Smooth muscle cell (in vitro differentiated cells): ENCODE measurements at regions not wholly inside any gene's neighbourhood (a gene's known extent, or its start where the extent isn't known, plus 50 kb on each side); places are given as distances from the start of the nearest gene placed in this dataset. TPM values are rescaled to one million over a fixed set of nuclear protein-coding genes. Genes with fewer than 3 reads are reported as not detected.
"Not testable (repeated sequence)": the region's sequence is repeated elsewhere in the genome, so short reads cannot be mapped to it uniquely, and the experiment has no call there.

Experiments
- DNase-seq: peaks from one replicate; lab custom pipeline; 2025; ENCODE audit not compliant: unreplicated experiment; lab: John Stamatoyannopoulos, UW
- H2AFZ ChIP-seq: fragments of 200-600 bp; sonication (generic); 2 replicates; pipeline ENCODE4 v1.6.0; 2016; ENCODE audit warnings: antibody characterized with exemption, low read depth, mild to moderate bottlenecking
- H3F3A ChIP-seq: fragments of 200-600 bp; sonication (generic); 2 replicates; pipeline ENCODE4 v1.6.0; 2017; ENCODE audit warnings: antibody characterized with exemption, low read depth
- H3K27ac ChIP-seq: fragments of 200-600 bp; sonication (generic); 2 replicates; pipeline ENCODE4 v1.5.1; 2016; ENCODE audit warnings: low read depth, mild to moderate bottlenecking
- H3K27me3 ChIP-seq: fragments of 200-600 bp; sonication (generic); 2 replicates; pipeline ENCODE4 v1.6.1; 2016; ENCODE audit warnings: low read depth, mild to moderate bottlenecking
- H3K36me3 ChIP-seq: fragments of 200-600 bp; sonication (generic); 2 replicates; pipeline ENCODE4 v1.5.1; 2016; ENCODE audit warnings: low read depth
- H3K4me1 ChIP-seq: fragments of 200-600 bp; sonication (generic); 2 replicates; pipeline ENCODE4 v1.5.1; 2016; ENCODE audit warnings: low read depth
- H3K4me2 ChIP-seq: fragments of 200-600 bp; sonication (generic); 2 replicates; pipeline ENCODE4 v1.6.0; 2016; ENCODE audit warnings: mild to moderate bottlenecking
- H3K4me3 ChIP-seq: fragments of 200-600 bp; sonication (generic); 2 replicates; pipeline ENCODE4 v1.5.1; 2016; ENCODE audit warnings: mild to moderate bottlenecking
- H3K79me2 ChIP-seq: fragments of 200-600 bp; sonication (generic); 2 replicates; pipeline ENCODE4 v1.6.0; 2016; ENCODE audit warnings: low read depth, mild to moderate bottlenecking
- H3K9ac ChIP-seq: fragments of 200-600 bp; sonication (generic); 2 replicates; pipeline ENCODE4 v1.6.0; 2016; ENCODE audit warnings: low read depth
- H3K9me3 ChIP-seq: fragments of 200-600 bp; sonication (generic); replicated peaks from 2 replicates; pipeline ENCODE4 v1.5.1; 2016; ENCODE audit warnings: low read depth
- H4K20me1 ChIP-seq: fragments of 200-600 bp; sonication (generic); 2 replicates; pipeline ENCODE4 v1.6.0; 2016; ENCODE audit warnings: low read depth
- CTCF ChIP-seq: fragments of 200-600 bp; sonication (generic); IDR thresholded peaks from 2 replicates; pipeline ENCODE4 v1.5.1; 2017; ENCODE audit warnings: borderline replicate concordance, mild to moderate bottlenecking, antibody characterized with exemption; ENCODE audit not compliant: insufficient read depth, poor library complexity, severe bottlenecking
- WGBS: methylation state at CpG from one replicate; pipeline ENCODE4 v1.1.7; 2016; ENCODE audit warnings: low lambda C conversion rate; 5-methylcytosine and 5-hydroxymethylcytosine counted together
- small RNA-seq: library from RNA; depleted of rRNA; stranded (forward); fragments of <200 nt; gene quantifications from one replicate; pipeline ENCODE3, GENCODE V24; 2014

GRCh38 chr20:30956649-30957048 is 300.8 kb upstream of the DEFB115 start:
- H3K4me2 ChIP-seq, H3K9me3 ChIP-seq, H3K36me3 ChIP-seq, H3K9ac ChIP-seq, H3F3A ChIP-seq, DNase-seq, H3K27ac ChIP-seq, H3K27me3 ChIP-seq, H3K4me3 ChIP-seq, H3K4me1 ChIP-seq, H3K79me2 ChIP-seq, H4K20me1 ChIP-seq, H2AFZ ChIP-seq: not testable (repeated sequence)
- 82% methylated on average over 3 of the region's 3 CpGs for WGBS

- H3K4me3 ChIP-seq, H3K9me3 ChIP-seq, H2AFZ ChIP-seq, H3K4me1 ChIP-seq, H3K9ac ChIP-seq, H3K27me3 ChIP-seq, H3K4me2 ChIP-seq, H3K36me3 ChIP-seq, H4K20me1 ChIP-seq, H3K27ac ChIP-seq, H3K79me2 ChIP-seq, DNase-seq, H3F3A ChIP-seq: not testable (repeated sequence)
Observed at GRCh38 chr20:30959208-30959607, 298.3 kb upstream of the DEFB115 start.

- no peaks in the 10 kb centered on the region for H3K36me3 ChIP-seq
- no peak overlapping the region for H2AFZ ChIP-seq
- no peak for DNase-seq
- 78% methylated on average over 4 of the region's 4 CpGs for WGBS
- no peaks in the 10 kb centered on the region for H3K27me3 ChIP-seq
- no peaks in the 10 kb centered on the region for H3K79me2 ChIP-seq
- no peak overlapping the region for H3K4me3 ChIP-seq
- no peaks in the 10 kb centered on the region for H4K20me1 ChIP-seq
- H3K4me1 ChIP-seq = no peaks in the 10 kb centered on the region
- no peaks in the 10 kb centered on the region for H3F3A ChIP-seq
- H3K27ac ChIP-seq = no peak overlapping the region
- peaks cover 3% of the 10 kb centered on the region for H3K9me3 ChIP-seq
- TF ChIP-seq CTCF = no peak
- H3K9ac ChIP-seq = no peak overlapping the region
- H3K4me2 ChIP-seq = no peak overlapping the region
Observed at GRCh38 chr20:30963591-30963990, 293.9 kb upstream of the DEFB115 start.

GRCh38 chr20:30975859-30976258 is 281.6 kb upstream of the DEFB115 start:
- not testable (repeated sequence) for H3K9ac ChIP-seq, H3K9me3 ChIP-seq, H3K4me1 ChIP-seq, H4K20me1 ChIP-seq, DNase-seq, H3K79me2 ChIP-seq, H2AFZ ChIP-seq, H3K36me3 ChIP-seq, H3K27me3 ChIP-seq, H3F3A ChIP-seq, H3K4me3 ChIP-seq, H3K4me2 ChIP-seq, H3K27ac ChIP-seq
- WGBS = 80% methylated on average over 10 of the region's 13 CpGs

- H3K9me3 ChIP-seq = peaks cover 11% of the 10 kb centered on the region
- H3K27ac ChIP-seq = no peak overlapping the region
- no peak overlapping the region for H2AFZ ChIP-seq
- H3K36me3 ChIP-seq = no peaks in the 10 kb centered on the region
- no peak overlapping the region for H3K9ac ChIP-seq
- no peak for TF ChIP-seq CTCF
- no peak for DNase-seq
- no peak overlapping the region for H3K4me2 ChIP-seq
- H4K20me1 ChIP-seq = no peaks in the 10 kb centered on the region
- no peaks in the 10 kb centered on the region for H3K27me3 ChIP-seq
- no peaks in the 10 kb centered on the region for H3F3A ChIP-seq
- no peaks in the 10 kb centered on the region for H3K4me1 ChIP-seq
- 89% methylated on average over 18 of the region's 18 CpGs for WGBS
- H3K79me2 ChIP-seq = no peaks in the 10 kb centered on the region
- H3K4me3 ChIP-seq = no peak overlapping the region
Observed at GRCh38 chr20:30985386-30985785, 272.1 kb upstream of the DEFB115 start.

Small RNAs in the stretch of these regions (small RNA-seq; reads per million reads assigned to genes)
- not detected for gene RNA5SP528
